ENCODE measurements at regions not wholly inside any gene's neighbourhood (a gene's known extent, or its start where the extent isn't known, plus 50 kb on each side); places are given as distances from the start of the nearest gene placed in this dataset.
A peak's percentile ranks its signal among the peaks of the same experiment; 100 is the strongest.

DNA sequence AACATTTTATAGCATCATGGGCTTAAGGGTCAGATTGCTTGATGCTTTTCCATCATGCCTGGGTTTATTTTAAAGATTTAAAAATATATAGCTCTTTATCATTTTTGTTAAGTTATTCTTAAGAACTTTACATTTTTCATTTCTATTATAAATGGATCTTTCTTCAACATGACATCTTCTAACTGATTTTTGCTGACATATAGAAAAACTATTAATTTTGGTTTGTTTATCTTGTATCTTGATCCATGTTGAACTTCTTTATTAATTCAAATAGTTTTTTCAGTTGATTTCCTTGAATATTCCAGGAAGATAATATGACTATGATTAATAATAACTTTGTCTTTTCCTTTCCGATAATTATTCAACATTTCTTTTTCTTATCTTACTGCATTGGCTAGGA, 237.9 kb upstream of the CLINT1 start:
- DNase-seq: no peak

DNA sequence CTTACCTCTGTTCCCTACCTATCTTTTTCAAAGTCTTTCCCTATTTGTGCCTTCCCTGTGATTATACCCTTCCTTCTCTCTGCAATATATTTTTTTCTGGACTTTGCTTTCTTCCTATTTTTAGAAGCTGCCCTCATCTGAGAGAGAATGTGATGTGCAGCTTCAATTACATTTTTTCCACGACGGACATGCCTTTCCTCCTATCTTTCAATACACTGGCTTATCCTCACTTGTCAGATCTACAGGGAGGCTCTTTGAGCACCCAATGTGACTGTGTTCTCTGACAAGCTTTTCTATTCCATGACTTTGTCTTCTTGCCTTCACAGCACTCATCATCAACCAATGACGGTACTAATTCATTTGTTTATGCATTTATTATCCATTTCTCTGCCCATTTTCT, 227.9 kb upstream of the CLINT1 start:
- DNase-seq: no peak

DNA sequence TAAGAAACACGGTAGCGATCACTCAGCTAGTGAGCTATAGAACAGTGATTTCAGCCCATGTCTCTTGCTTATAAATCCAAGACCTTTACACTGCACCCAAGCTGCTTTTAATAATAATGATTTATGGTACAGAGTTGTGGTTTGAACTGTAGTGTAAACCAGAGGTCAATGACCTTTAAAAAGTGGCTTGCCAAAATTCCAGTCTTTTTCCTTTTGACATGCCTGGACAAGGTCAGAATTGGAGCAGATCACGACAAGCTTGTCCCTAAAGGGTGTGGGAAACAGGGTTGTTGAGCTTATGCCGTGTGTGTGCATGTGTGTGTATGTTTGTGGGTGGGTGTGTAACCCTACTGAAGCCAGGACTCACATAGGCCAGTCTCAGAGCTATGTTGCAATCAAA, 225.3 kb upstream of the CLINT1 start:
- no peak for DNase-seq

DNA sequence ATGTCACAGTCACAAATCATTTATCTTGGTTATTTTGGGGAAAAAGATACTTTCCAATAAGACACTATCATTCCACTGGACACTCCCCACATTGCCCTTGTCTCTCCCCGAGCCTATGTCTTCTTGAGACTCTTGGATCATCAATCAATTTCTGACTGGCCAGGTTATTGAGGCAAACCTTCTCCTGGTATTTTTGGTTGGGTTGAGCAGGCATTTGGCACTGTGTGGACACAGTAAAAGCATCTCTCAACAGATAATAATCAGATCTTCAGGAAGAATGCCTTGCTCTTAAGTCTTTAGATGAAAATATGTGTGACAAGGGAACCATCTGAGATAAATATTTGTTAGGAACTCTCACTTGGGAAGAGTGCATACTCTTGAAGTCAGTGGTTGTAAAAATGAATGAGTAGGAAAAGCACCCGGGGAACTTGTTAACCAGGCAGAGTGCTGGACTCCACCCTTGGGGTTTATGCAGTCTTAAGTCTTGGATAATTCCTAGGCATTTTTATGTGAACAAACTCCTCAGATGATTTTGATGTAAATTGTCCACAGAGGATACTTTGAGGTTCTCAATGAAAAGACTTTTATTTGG, 223.8 kb upstream of the CLINT1 start:
- no peak for DNase-seq

DNA sequence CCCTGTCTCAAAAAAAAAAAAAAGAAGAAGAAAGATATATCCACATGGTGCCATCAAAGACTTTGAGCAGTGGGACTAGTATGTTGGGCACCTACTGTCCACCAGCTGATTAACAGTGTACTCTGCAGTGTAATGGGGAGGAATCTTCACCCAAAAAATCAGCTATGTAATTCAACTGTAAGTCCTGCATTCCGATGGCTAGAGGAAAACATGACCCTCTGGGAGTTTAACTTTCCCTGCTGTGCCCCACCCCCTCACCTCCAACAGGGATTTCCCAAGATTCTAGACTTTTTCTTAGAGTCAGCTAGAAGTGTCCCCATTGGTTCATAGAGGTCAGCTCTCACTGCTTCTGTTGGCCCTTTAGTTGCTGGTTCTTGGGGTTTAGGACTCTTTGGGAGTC, 221.2 kb upstream of the CLINT1 start:
- DNase-seq: no peak

DNA sequence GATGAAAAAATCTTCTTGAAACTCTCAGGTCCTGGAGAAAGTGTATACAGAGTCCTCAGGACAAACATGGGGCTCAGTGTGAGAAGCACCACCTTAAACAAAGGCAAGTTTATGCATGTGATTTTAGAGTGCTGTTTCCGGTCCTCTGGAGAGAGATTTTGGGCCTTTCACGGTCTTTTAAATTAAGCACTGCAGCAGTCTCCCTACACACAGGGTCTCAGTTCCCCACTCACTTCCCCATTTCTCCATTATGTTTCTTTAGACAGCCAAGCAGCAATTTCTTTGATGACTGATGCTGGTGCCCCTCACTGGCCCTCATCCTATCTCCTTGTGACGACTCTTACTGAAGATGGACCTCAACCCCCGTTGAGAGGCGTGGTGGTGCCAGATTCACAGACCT, 220.2 kb upstream of the CLINT1 start:
- no peak for DNase-seq

DNA sequence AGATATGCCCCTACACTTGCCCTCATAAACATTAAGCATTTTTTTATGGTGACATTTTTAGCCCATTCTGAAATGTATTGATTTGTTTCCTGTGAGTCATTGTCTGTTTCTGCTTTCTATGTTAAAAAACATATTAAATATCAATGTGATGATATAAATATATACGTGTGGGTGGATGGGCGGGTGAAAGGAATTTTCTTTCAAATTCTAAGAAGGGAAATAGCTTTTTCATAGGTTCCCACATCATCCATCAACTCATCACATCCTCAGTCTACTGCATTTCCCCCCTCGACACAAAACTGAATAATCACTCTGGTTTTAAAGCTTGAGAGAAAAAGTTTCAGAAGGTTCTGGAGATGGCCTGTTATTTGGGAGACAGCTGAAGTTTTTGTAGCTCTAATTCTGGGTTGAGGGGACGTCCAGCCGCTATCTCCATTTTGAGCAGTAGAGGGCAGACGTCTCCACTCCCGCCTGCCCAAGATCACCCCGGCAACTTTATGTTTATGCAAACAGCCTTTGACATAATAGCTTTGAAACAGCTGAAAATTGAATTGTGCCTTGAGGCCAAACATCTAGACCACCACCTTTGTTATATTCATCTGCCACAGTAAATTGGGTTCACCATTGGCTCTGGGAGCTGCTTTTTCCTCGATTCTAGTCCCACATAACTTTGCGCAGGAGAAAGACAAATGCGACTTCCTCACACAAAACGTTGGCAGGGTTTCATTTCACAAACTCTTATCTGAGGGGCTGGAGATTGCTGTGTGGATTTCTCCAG, 216.2 kb upstream of the CLINT1 start:
- peak; percentile 57 for DNase-seq

DNA sequence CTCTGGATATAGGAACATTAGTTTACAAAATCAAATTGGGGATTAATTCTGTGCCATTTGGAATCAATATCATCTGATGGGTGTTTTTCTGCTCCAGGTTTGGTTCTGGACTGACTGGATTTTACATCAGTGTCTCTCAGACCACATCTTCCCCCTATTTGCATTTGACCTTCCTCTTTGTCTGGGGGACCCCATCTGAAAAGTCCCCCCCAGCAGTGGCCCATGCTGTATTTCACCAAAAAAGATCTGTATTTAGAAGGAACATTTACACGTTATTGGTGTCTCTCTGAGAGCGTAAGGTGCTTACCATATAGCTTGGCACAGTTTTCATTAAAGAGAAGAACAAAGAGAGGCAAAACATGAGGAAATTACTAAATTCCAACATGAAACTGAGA, 215.6 kb upstream of the CLINT1 start:
- DNase-seq: no peak

DNA sequence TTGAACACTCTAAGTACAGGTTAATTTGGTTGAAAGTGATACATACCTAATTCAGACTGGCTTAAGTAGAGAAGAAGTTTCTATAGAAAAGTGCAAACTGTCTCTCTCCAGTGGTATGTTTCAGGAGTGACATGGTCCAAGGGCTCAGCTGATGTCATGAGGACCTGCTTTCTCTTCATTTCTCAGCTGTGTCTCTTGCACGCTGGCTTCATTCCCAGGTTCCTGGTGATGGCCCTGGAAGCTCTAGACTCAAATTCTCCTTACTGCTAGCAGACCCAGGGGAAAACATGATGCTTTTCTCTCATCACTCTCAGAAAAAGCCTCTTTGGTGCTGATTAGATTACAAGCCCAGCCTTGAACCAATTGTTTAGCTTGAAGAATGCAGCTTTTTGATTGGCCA, 211.9 kb upstream of the CLINT1 start:
- DNase-seq: no peak

DNA sequence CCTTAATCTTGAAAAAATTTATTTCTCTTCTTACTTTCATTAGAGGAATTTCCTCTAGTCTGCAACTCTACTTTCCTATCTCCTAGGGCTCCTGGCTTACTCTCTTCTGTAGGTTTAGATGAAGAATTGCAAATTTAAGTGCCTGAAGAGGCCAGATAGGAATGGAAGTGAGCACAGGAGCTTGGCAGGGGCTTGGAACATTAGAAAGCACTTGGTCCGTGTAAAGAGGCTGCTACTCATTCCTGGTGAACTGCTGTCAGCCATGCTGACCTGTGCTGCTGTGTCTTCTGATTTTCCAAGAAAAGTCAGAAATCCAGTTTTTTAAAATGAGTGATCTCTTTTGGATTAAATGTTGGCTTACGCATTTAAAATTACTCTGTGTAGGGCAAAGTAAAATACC, 210.9 kb upstream of the CLINT1 start:
- DNase-seq: no peak

DNA sequence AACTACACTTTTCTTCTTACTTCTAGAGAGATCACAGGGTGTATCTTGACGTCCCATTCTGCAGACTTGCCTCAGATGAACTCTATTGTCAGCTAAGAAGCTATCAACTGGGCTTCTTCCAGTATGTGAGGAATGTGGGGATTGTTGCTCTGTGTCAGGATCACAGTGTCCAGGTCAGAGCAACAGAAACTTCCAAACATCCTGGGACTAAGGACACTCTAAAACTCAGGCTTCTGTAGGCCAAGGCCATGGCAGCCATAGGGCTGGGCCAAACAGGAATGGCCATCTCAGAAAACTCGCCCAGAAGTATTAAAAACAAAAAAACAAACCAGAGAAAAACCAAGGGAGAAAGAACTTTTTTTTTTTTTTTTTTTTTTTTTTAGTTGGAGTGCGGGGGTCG, 210.0 kb upstream of the CLINT1 start:
- DNase-seq: no peak

DNA sequence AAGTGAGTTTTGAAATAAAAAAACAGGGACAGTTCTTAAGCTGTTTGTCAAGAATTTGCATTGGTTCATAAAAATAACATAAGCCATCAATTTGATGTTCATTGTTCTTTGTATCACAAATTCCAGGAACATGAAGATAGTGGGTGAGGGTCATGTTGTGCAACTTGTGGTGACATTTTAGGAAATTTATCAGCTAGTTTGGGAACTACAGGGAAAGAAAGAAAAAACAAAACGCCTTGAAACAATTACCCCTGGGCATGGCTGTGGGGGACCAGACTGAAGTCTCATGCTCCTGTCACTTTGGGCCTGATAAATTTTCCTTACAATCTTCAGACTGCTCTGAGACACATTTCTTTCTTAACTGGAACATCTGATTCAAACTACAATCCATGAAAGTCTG, 207.1 kb upstream of the CLINT1 start:
- no peak for DNase-seq

DNA sequence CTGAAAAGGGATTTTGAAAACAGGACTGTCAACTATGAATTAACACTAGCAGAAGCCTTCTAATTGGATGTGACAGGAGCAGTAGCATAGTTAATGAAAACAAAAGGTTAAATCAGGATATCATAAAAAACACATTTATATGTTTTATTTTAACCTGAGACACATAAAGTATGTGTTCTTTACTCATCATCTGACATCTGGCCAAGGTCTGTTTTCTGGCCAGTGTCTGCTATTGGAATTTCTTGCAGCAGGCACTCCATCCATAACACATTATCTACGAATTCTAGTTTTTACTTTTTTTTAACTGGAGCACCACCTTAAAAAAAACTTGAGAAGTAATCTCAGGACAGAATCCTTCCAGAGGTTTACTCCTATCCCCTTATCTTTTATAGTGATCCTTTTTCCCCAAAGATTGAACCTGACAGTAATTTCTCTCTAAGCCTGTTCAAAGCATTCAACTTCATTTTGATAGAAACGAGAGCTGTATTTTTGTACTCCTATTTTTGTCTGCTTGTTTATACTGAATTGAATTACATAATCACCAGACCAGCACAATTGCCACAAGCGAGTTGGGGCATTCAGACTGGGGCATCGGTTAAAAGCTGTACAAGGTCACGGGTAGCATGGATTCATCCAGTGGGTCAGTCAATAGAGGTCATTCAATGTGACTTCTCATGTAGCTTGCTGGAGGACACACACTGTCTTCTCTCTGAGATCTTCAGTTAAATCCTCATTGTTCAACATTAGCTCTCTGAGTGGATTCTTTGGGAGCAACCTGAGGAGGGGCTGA, 205.6 kb upstream of the CLINT1 start:
- DNase-seq: no peak

DNA sequence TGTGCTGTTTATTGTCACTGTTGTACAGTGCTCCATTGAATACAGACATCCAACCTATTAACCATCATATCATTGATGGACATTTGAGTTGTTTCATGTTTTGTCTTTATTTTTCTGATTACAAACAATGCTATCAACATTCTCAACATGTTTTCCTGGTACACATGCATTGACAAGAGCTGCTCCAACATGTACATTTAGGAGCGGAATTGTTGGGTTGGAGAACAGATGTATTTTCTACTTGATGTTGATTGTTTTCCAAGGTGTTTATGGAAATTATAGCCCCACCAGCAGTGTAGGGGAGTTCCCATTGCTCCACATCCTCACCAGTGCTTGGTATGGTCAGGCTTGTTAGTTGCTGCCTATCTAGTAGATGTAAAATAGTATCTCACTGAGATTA, 204.1 kb upstream of the CLINT1 start:
- no peak for DNase-seq

DNA sequence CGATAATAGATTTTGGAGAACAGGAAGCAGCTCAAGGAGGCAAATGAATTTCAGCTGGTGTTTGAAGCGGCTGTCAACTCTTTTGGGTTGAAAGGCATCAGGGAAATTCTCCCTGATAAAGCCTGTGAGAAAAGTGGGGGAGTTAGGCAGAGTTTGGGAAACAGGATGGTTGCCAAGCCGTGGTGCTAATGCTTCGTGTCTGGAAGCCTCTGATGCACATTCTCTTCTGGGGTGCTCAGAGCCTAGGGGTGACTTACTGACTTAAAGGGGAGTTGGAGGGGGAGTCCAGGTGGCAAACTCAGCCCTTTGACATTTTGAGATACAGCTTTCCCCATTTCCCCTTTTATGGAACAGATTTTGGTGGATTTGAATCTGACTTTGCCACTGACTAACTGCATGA, 202.5 kb upstream of the CLINT1 start:
- no peak for DNase-seq

DNA sequence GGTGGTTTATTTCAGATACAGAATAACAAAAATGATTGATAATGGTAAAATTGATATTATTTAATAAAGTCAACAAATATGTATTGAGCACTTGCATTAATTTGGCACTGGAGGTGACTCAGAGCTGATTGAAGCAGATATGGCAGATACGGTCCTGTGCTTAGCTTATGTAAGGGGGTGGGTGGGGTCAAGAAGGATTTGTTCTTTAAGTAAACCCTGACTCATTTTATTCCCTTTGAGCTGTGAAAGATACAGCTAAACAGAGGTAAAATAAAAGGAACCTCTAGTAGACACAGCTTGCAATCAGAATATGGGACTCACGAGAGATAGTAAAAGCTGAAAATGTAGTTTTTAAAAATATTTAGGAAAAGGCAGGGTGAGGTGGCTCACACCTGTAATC, 201.3 kb upstream of the CLINT1 start:
- no peak for DNase-seq

DNA sequence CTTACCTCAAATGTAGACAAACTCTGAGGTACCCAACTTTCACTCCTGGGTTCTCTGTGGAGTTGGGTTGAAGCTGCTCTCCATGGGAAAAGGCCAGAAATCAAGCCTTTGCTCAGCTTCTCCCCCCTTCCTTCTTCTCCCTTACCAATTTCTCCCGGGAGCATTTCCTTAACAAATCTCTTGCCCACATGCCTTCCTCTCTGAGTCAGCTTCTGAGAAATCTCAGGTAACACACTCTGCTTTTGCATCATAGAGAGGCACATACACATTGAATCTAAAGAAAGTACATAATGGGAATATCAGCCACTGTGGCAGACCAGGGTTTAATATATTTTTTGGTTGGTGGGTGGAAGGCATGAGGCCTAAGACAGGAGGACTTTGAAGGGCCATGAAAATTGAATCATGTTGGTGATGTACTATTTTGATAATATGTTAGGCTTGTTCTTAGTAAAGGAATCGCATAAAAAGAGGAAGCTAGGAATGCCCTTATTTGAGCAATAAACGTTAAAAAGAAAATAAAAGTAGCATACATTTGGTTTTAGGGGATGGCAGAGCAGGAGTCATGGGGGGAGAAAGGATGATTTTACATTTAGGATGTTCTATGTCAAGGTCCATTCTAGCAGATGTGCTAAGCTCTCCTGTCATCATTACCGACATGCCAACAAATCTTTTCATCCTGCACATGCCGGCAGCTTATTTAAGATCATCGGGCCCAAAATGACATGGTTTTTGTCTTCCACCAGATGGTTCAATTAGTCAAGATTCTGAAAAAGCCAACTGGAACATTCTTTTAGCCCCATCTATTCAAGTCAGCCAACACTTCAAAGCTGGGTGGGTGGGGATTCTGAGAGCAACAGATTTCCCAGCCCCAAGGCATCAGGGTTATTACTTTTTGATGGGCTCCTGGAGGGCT, 199.5 kb upstream of the CLINT1 start:
- DNase-seq: no peak

DNA sequence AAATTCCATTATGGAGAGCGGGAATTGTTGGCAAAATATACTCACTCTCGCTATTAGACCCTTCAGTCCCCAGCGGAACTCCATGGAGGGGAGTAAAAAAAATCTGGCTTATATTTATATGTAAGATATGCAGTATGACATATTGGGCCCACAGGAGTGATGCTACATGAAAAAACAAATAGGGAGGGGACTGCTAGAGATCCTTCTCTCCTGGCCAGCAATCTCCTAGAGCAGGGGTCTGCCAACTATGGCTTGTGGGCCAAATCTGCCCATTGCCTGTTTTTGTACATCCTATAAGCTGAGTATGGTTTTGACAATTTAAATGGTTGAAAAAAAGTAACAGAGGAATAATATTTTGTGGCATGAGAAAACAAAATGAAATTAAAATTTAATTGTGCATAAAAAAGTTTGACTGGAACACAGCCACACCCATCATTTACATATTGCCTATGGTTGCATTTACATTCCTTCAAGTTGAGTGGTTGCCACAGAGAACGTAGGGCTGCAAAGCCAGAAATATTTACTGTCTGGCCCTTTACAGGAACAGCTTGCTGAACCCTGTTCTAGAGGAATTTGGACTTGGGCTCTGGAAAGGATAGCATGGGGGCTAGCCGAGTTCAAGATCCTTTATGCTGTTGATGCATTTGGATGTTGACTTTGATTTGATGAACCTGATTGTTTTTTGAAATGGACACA, 197.3 kb upstream of the CLINT1 start:
- DNase-seq: no peak

DNA sequence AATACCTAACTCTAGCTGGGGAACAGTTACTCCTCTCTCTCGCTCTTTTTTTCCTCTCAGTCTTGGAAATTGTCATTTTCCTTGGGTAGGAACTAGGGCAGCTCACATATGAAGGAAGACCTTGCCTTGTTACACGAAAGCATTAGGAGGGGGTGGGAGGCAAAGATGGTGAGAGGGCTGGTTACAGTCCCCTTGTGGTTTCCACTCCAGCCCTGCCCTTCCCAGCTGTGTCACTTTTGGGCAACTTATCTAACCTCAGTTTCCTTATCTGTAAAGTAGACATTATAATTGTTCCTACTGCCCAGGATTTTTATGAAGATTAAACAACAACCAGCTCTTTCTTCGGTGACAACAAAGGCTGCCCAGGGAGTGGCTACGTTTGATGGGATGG, 196.2 kb upstream of the CLINT1 start:
- DNase-seq: no peak

DNA sequence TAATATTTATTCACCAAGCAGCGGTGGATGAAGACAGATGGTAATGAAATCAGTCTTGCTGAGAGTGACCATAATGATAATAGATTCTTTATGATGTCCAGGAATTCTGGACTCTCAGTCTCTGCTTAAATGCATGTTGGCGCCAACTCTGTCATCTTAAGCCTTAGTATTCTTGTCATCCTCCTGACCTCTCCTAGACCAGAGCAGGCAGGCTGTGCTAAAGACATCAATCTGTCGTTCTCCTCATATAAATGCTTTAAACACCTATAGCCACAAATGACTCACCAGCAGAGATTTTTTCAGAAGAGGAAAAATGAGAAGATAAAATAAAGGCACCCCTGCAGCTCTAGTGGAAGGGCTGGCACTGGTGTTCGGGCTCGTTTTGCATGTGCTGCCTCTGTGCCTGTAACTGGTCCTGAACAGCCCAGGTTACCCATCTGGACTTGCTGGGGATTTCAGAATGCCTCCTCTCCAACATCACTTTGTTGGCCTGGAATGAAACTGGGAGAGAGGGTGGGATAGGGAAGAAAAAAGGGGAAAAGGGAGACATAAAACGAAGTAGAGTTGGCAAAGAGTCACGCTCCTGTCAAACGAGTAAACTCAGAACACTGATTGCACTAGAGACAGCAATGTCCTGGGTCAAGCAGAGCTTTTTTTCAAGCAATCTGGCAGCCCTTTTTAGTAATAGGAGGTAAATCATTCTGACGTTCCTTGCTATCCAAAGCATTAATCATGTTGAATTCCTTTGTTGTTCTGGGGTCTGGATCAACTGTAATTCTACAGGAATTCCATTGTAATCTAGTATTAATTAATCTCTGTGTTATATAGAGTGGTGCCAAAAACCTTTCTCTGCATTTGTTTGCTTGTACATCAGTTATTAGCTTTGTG, 195.5 kb upstream of the CLINT1 start:
- DNase-seq: no peak

DNA sequence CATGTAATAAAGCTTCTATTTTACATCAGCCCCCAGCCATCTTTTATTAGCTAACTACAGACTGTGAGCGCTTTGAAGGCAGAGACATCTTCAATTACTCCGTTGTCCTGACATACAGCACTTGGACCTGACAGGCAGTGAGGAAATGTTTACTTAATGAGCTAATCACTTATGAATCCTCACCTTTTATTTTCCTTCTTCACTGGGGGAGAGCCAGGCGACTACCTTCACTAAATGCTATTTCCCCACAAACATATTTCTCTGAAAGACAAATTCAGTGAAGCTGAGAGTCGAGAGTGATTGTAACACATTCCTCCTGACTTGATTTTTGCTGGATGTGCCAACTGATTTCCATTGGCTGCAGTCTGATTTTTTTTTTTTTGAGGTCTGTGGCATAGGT, 192.1 kb upstream of the CLINT1 start:
- no peak for DNase-seq

DNA sequence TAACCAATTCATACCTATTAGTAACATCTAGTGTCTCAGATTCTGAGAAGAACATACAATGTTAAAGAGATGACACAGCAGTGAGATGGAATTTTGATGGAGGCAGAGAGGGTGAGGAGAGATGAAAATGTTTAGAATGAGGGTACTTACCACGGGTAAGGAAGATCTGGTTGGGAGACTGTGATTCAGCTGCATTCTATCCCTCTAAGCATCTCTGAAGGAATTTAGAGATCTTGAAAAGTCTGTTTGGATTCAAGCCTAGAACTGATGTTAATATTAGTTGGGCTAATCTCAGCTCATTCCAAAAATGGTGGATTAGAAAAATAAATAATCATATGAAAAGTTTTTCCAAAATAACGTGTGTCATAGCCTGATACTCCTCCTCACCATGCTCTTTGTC, 191.5 kb upstream of the CLINT1 start:
- DNase-seq: no peak
